NT2/D1 (cell line): ENCODE measurements at regions not wholly inside any gene's neighbourhood (a gene's known extent, or its start where the extent isn't known, plus 50 kb on each side); places are given as distances from the start of the nearest gene placed in this dataset.

ENCODE experiments used
- SUZ12 ChIP-seq: IDR thresholded peaks from 2 replicates; pipeline ENCODE4 v1.6.1; 2011; ENCODE audit not compliant: insufficient read length, insufficient read depth; ENCODE audit errors: extremely low read depth
- YY1 ChIP-seq: IDR thresholded peaks from 2 replicates; pipeline ENCODE4 v1.6.1; 2011; ENCODE audit not compliant: insufficient read length, insufficient read depth
- ZNF274 ChIP-seq: IDR thresholded peaks from 2 replicates; pipeline ENCODE4 v1.6.1; 2011; ENCODE audit warnings: mild to moderate bottlenecking, low read depth, low read length

DNA sequence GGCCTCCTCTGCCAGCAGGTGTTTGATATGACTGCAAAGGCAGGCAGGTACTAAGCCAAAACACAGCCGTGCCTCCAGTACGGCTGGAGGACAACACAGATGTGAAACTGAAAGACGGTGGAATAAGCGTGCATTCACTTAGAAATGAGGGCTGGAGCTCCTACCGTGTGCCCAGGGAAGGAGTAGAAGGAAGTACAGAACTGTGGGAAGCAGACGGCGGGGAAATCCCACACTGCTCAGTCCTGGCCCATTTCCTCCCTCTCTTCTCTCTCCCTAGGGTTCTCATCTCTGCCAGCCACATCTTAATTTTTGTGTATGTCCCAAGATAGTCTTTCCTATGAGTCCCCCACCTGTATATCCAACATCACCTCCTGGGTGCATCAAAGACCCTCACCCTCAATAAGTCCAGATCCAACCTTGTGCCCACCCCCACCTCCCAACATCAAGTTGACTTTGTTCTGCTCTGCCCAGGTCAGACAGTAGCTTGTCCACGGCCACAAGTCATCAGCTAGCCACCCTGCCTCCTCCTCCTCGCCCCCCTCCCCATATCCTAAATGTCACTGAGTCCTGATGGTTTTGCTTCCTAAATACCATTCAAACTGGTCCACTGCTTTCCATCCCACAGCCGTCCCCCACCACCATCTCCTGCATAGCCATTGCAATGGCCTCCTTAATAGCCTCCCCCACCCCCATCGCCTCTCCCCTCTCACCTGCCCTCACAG lies 77.1 kb upstream of the RPL38 start:
- TF ChIP-seq ZNF274 (no peak), SUZ12 (no peak), YY1 (no peak)
